Large intestine (tissue), 3 donors: ENCODE measurements at regions not wholly inside any gene's neighbourhood (a gene's known extent, or its start where the extent isn't known, plus 50 kb on each side); places are given as distances from the start of the nearest gene placed in this dataset.
A peak's percentile ranks its signal among the peaks of the same experiment; 100 is the strongest.

Source experiments
- DNase-seq, 2 donors: peaks; one replicate each; pipeline versions ENCODE4 v3.0.0 to v3.0.0-alpha.2; 2013
- H3K27ac ChIP-seq: one replicate; pipeline ENCODE4 v1.5.1; 2013; ENCODE audit warnings: low read length
- H3K27me3 ChIP-seq: 2 replicates; pipeline ENCODE4 v1.6.1; 2013; ENCODE audit warnings: low read length; ENCODE audit not compliant: control insufficient read depth, insufficient read depth
- H3K36me3 ChIP-seq: 2 replicates; pipeline ENCODE4 v1.6.1; 2013; ENCODE audit warnings: low read length; ENCODE audit not compliant: control insufficient read depth, insufficient read depth
- H3K4me1 ChIP-seq: one replicate; pipeline ENCODE4 v1.6.1; 2013; ENCODE audit warnings: low read length; ENCODE audit not compliant: control insufficient read depth, insufficient read depth
- H3K4me3 ChIP-seq: one replicate; pipeline ENCODE4 v1.5.1; 2013; ENCODE audit warnings: low read length
- H3K9me3 ChIP-seq: one replicate; pipeline ENCODE4 v1.6.1; 2013; ENCODE audit warnings: mild to moderate bottlenecking, low read depth, low read length, moderate library complexity; ENCODE audit not compliant: control insufficient read depth
- WGBS: methylation state at CpG from one replicate; pipeline ENCODE4 v1.1.5; 2013; ENCODE audit warnings: low lambda C conversion rate; ENCODE audit not compliant: insufficient coverage; 5-methylcytosine and 5-hydroxymethylcytosine counted together

GRCh38 chr20:61161726-61162390 lies 90.2 kb upstream of the CDH4 start:
- Histone ChIP-seq H3K27ac (no peak overlapping the region), H3K27me3 (peaks cover 3% of the 10 kb centered on the region), H3K36me3 (no peaks in the 10 kb centered on the region), H3K4me1 (no peaks in the 10 kb centered on the region), H3K4me3 (no peak overlapping the region), H3K9me3 (no peaks in the 10 kb centered on the region)
- no peak for DNase-seq
- 80% methylated on average over 1 of the region's 8 CpGs for WGBS

GRCh38 chr20:61162451-61162850 lies 89.6 kb upstream of the CDH4 start:
- H3K36me3 ChIP-seq = no peaks in the 10 kb centered on the region
- H3K4me3 ChIP-seq = no peak overlapping the region
- no peak overlapping the region for H3K27ac ChIP-seq
- DNase-seq = no peak
- no CpG with 5 or more reads among the region's 12 CpGs for WGBS
- no peaks in the 10 kb centered on the region for H3K9me3 ChIP-seq
- H3K27me3 ChIP-seq = peaks cover 3% of the 10 kb centered on the region
- H3K4me1 ChIP-seq = no peaks in the 10 kb centered on the region

GRCh38 chr20:61163031-61163430 lies 89.0 kb upstream of the CDH4 start:
- WGBS = no CpG with 5 or more reads among the region's 7 CpGs
- Histone ChIP-seq H3K4me1 (no peaks in the 10 kb centered on the region), H3K27me3 (peaks cover 3% of the 10 kb centered on the region), H3K36me3 (no peaks in the 10 kb centered on the region), H3K9me3 (no peaks in the 10 kb centered on the region), H3K27ac (no peak overlapping the region), H3K4me3 (no peak overlapping the region)
- no peak for DNase-seq

- no peak for DNase-seq
- peaks cover 3% of the 10 kb centered on the region for H3K4me1 ChIP-seq
- no peak overlapping the region for H3K4me3 ChIP-seq
- H3K27ac ChIP-seq = no peak overlapping the region
- H3K9me3 ChIP-seq = no peaks in the 10 kb centered on the region
- peaks cover 3% of the 10 kb centered on the region for H3K27me3 ChIP-seq
- WGBS = 60% methylated on average over 1 of the region's 3 CpGs
- no peaks in the 10 kb centered on the region for H3K36me3 ChIP-seq
These were observed 85.7 kb upstream of the CDH4 start for GRCh38 chr20:61166324-61166723.

- no CpG with 5 or more reads among the region's 8 CpGs for WGBS
- Histone ChIP-seq H3K36me3 (no peaks in the 10 kb centered on the region), H3K4me3 (no peak overlapping the region), H3K9me3 (no peaks in the 10 kb centered on the region), H3K27ac (no peak overlapping the region), H3K27me3 (peaks cover 3% of the 10 kb centered on the region), H3K4me1 (peaks cover 3% of the 10 kb centered on the region)
- peak in 1 of 2 donors; percentile 36 for DNase-seq
These were observed 83.5 kb upstream of the CDH4 start for GRCh38 chr20:61168605-61169004.

GRCh38 chr20:61169874-61170273 lies 82.2 kb upstream of the CDH4 start:
- DNase-seq = no peak
- no peak overlapping the region for H3K4me3 ChIP-seq
- H3K4me1 ChIP-seq = peaks cover 3% of the 10 kb centered on the region
- no peaks in the 10 kb centered on the region for H3K36me3 ChIP-seq
- no peaks in the 10 kb centered on the region for H3K27me3 ChIP-seq
- H3K27ac ChIP-seq = no peak overlapping the region
- WGBS = no CpG with 5 or more reads among the region's 8 CpGs
- H3K9me3 ChIP-seq = no peaks in the 10 kb centered on the region

GRCh38 chr20:61170496-61171320 lies 81.4 kb upstream of the CDH4 start:
- Histone ChIP-seq H3K36me3 (no peaks in the 10 kb centered on the region), H3K4me1 (peaks cover 3% of the 10 kb centered on the region), H3K4me3 (no peak overlapping the region), H3K27ac (no peak overlapping the region), H3K27me3 (no peaks in the 10 kb centered on the region), H3K9me3 (no peaks in the 10 kb centered on the region)
- no CpG with 5 or more reads among the region's 11 CpGs for WGBS
- no peak for DNase-seq

GRCh38 chr20:61173267-61173666 lies 78.8 kb upstream of the CDH4 start:
- H3K36me3 ChIP-seq = no peaks in the 10 kb centered on the region
- H3K4me1 ChIP-seq = peaks cover 11% of the 10 kb centered on the region
- no peaks in the 10 kb centered on the region for H3K27me3 ChIP-seq
- no peaks in the 10 kb centered on the region for H3K9me3 ChIP-seq
- no peak for DNase-seq
- no CpG with 5 or more reads among the region's 2 CpGs for WGBS
- H3K27ac ChIP-seq = no peak overlapping the region
- no peak overlapping the region for H3K4me3 ChIP-seq

GRCh38 chr20:61173961-61174725 lies 77.9 kb upstream of the CDH4 start:
- no peaks in the 10 kb centered on the region for H3K9me3 ChIP-seq
- H3K27me3 ChIP-seq = no peaks in the 10 kb centered on the region

GRCh38 chr20:61176874-61177273 lies 75.2 kb upstream of the CDH4 start:
- WGBS = 80% methylated on average over 1 of the region's 1 CpG
- no peak for DNase-seq
- Histone ChIP-seq H3K27me3 (no peaks in the 10 kb centered on the region), H3K9me3 (no peaks in the 10 kb centered on the region), H3K4me3 (no peak overlapping the region), H3K4me1 (peaks cover 17% of the 10 kb centered on the region), H3K36me3 (no peaks in the 10 kb centered on the region), H3K27ac (no peak overlapping the region)

More at GRCh38 chr20:61173961-61174725, 77.9 kb upstream of the CDH4 start:
- Histone ChIP-seq H3K4me3 (no peak overlapping the region), H3K36me3 (no peaks in the 10 kb centered on the region), H3K4me1 (peaks cover 11% of the 10 kb centered on the region), H3K27ac (no peak overlapping the region)
- WGBS = no CpG with 5 or more reads among the region's 4 CpGs
- no peak for DNase-seq
